B cell (primary cell): ENCODE measurements at regions not wholly inside any gene's neighbourhood (a gene's known extent, or its start where the extent isn't known, plus 50 kb on each side); places are given as distances from the start of the nearest gene placed in this dataset.

Experiments
- ATAC-seq: fragments of 200-7000 bp; cut with Tn5 transposase; one replicate; pipeline ENCODE4 v1.10.0; 2021; ENCODE audit warnings: low read depth, mild to moderate bottlenecking, moderate number of reproducible peaks, moderate library complexity
- CTCF ChIA-PET: fragments of 350-600 bp; sonication (Branson Sonifier 250); formaldehyde crosslinking; loops from one replicate; lab custom pipeline; 2021; ENCODE audit warnings: antibody characterized with exemption, inconsistent platforms; lab: Charles Lee
- POLR2A ChIA-PET: fragments of 350-600 bp; sonication (Branson Sonifier 250); formaldehyde crosslinking; loops from one replicate; lab custom pipeline; 2021; ENCODE audit warnings: antibody characterized with exemption; lab: Charles Lee
- DNase-seq: peaks from one replicate; pipeline ENCODE4 v3.0.0; 2013
- H2AFZ ChIP-seq: 2 replicates; pipeline ENCODE4 v1.6.1; 2012; ENCODE audit warnings: mild to moderate bottlenecking, low read depth, low read length; ENCODE audit not compliant: insufficient read depth, poor library complexity, severe bottlenecking
- H3K27ac ChIP-seq, 2 donors: 1 replicate in 1 of 2; 2 replicates in 1 of 2; pipeline ENCODE4 v1.5.1; 2012 to 2013; ENCODE audit warnings: low read length in 2 of 2, mild to moderate bottlenecking in 2 of 2, moderate library complexity in 1 of 2
- H3K27me3 ChIP-seq, 4 experiments: fragments of 200-600 bp in 1 of 4; sonication (generic) in 1 of 4; replicated peaks in 1 of 4; 1 replicate in 2 of 4; 2 replicates in 2 of 4; pipeline versions ENCODE4 v1.6.1 to v1.7.0; 2013 to 2016; ENCODE audit warnings: low read length in 3 of 4, mild to moderate bottlenecking in 2 of 4, mixed read lengths in 1 of 4, moderate library complexity in 1 of 4; ENCODE audit not compliant: insufficient read depth in 4 of 4, control insufficient read depth in 3 of 4; ENCODE audit errors: control extremely low read depth in 1 of 4
- H3K36me3 ChIP-seq, 2 experiments: replicated peaks in 1 of 2; 1 replicate in 1 of 2; 2 replicates in 1 of 2; pipeline versions ENCODE4 v1.6.1 to v1.7.1; 2013; ENCODE audit warnings: low read length in 1 of 2; ENCODE audit not compliant: insufficient read depth in 2 of 2, control insufficient read depth in 1 of 2; ENCODE audit errors: control extremely low read depth in 1 of 2, extremely low read depth in 1 of 2
- H3K4me1 ChIP-seq, 2 donors: fragments of 200-600 bp in 1 of 2; sonication (generic) in 1 of 2; 1 replicate in 1 of 2; 2 replicates in 1 of 2; pipeline versions ENCODE4 v1.5.1 to v1.6.1; 2013 to 2017; ENCODE audit warnings: low read length in 2 of 2; ENCODE audit not compliant: control insufficient read depth in 2 of 2, insufficient read depth in 2 of 2
- H3K4me2 ChIP-seq: replicated peaks from 2 replicates; pipeline ENCODE3; 2012; ENCODE audit warnings: mild to moderate bottlenecking, low read depth, low read length; ENCODE audit not compliant: poor library complexity, severe bottlenecking
- H3K4me3 ChIP-seq, 5 experiments: fragments of 200-600 bp in 1 of 5; sonication (generic) in 1 of 5; 1 replicate in 3 of 5; 2 replicates in 2 of 5; pipeline versions ENCODE4 v1.5.1 to v1.7.0; 2011 to 2016; ENCODE audit warnings: low read length in 4 of 5, mild to moderate bottlenecking in 4 of 5, low read depth in 2 of 5, control low read depth in 1 of 5, moderate library complexity in 1 of 5; ENCODE audit not compliant: insufficient read depth in 1 of 5; ENCODE audit errors: control extremely low read depth in 1 of 5, extremely low read depth in 1 of 5
- H3K79me2 ChIP-seq: fragments of 200-600 bp; sonication (generic); one replicate; pipeline ENCODE4 v1.6.0; 2016; ENCODE audit warnings: low read length; ENCODE audit not compliant: control insufficient read depth, insufficient read depth
- H3K9ac ChIP-seq: fragments of 200-600 bp; sonication (generic); 2 replicates; pipeline ENCODE4 v1.6.1; 2017; ENCODE audit warnings: mild to moderate bottlenecking, low read length, moderate library complexity
- H3K9me3 ChIP-seq, 3 donors: one replicate each; pipeline versions ENCODE4 v1.6.1 to v1.7.1; 2013; ENCODE audit warnings: low read length in 2 of 3; ENCODE audit not compliant: control insufficient read depth in 2 of 3, insufficient read depth in 1 of 3; ENCODE audit errors: control extremely low read depth in 1 of 3
- H4K20me1 ChIP-seq: 2 replicates; pipeline ENCODE4 v1.6.0; 2012; ENCODE audit warnings: mild to moderate bottlenecking, low read length; ENCODE audit not compliant: insufficient read depth, control insufficient read depth, poor library complexity, severe bottlenecking
- H3K27ac Mint-ChIP-seq: one replicate; pipeline ENCODE4 v1.8.0; 2021; ENCODE audit warnings: mixed read lengths
- H3K27me3 Mint-ChIP-seq: one replicate; pipeline ENCODE4 v1.8.0; 2021; ENCODE audit warnings: mixed read lengths
- H3K4me1 Mint-ChIP-seq: one replicate; pipeline ENCODE4 v1.8.0; 2021; ENCODE audit warnings: mixed read lengths
- H3K4me3 Mint-ChIP-seq: one replicate; pipeline ENCODE4 v1.8.0; 2021; ENCODE audit warnings: mixed read lengths
- H3K9me3 Mint-ChIP-seq: one replicate; pipeline ENCODE4 v1.8.0; 2022; ENCODE audit warnings: mixed read lengths; ENCODE audit not compliant: insufficient read depth
- EZH2 ChIP-seq: IDR thresholded peaks from 2 replicates; pipeline ENCODE4 v1.6.1; 2012; ENCODE audit warnings: borderline replicate concordance, low read depth, mild to moderate bottlenecking, moderate library complexity, low read length; ENCODE audit not compliant: insufficient read depth, poor library complexity, severe bottlenecking
- WGBS: methylation state at CpG from one replicate; pipeline ENCODE4 v1.1.5; 2013; ENCODE audit warnings: missing lambda C conversion rate; ENCODE audit not compliant: insufficient coverage; 5-methylcytosine and 5-hydroxymethylcytosine counted together
- intact Hi-C: fragments of 100-400 bp; cut with micrococcal nuclease; formaldehyde crosslinking; loops from one replicate; pipeline ENCODE4 v1.10.0; 2022
- TF ChIP-seq, protein P1 (sequence below): fragments of 200-600 bp; IDR thresholded peaks from one replicate; pipeline ENCODE4 v1.8.0; 2022; ENCODE audit warnings: antibody characterized with exemption, mild to moderate bottlenecking

GRCh38 chr18:73045037-73045436, 177.2 kb upstream of the NETO1 start:
- Mint-ChIP-seq H3K27me3 (no peaks in the 10 kb centered on the region), H3K27ac (no peak overlapping the region), H3K4me3 (no peak overlapping the region), H3K4me1 (peaks cover 14% of the 10 kb centered on the region), H3K9me3 (peaks cover 4% of the 10 kb centered on the region)
- TF ChIP-seq EZH2: no peak
- TF ChIP-seq, protein P1, sequence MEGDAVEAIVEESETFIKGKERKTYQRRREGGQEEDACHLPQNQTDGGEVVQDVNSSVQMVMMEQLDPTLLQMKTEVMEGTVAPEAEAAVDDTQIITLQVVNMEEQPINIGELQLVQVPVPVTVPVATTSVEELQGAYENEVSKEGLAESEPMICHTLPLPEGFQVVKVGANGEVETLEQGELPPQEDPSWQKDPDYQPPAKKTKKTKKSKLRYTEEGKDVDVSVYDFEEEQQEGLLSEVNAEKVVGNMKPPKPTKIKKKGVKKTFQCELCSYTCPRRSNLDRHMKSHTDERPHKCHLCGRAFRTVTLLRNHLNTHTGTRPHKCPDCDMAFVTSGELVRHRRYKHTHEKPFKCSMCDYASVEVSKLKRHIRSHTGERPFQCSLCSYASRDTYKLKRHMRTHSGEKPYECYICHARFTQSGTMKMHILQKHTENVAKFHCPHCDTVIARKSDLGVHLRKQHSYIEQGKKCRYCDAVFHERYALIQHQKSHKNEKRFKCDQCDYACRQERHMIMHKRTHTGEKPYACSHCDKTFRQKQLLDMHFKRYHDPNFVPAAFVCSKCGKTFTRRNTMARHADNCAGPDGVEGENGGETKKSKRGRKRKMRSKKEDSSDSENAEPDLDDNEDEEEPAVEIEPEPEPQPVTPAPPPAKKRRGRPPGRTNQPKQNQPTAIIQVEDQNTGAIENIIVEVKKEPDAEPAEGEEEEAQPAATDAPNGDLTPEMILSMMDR: no peak
- CTCF ChIA-PET: no interaction called here
- no peaks in the 10 kb centered on the region for H3K27me3 ChIP-seq
- intact Hi-C loops: no loop called here
- no peaks in the 10 kb centered on the region for H3K36me3 ChIP-seq
- no peak overlapping the region for H3K4me2 ChIP-seq
- no peak overlapping the region for H2AFZ ChIP-seq
- no peak overlapping the region for H3K27ac ChIP-seq
- H3K4me3 ChIP-seq: no peak overlapping the region
- H3K9me3 ChIP-seq: peaks cover 2 to 12% (median 2%) of the 10 kb centered on the region in 3 donors
- H4K20me1 ChIP-seq: no peaks in the 10 kb centered on the region
- H3K4me1 ChIP-seq: peaks cover 0 to 7% of the 10 kb centered on the region in 2 donors
- H3K79me2 ChIP-seq: no peaks in the 10 kb centered on the region
- DNase-seq (no peak), ATAC-seq (no peak)
- POLR2A ChIA-PET: no interaction called here
- WGBS: 96% methylated on average over 4 of the region's 5 CpGs
- H3K9ac ChIP-seq: no peak overlapping the region

- H3K9me3 Mint-ChIP-seq: peaks cover 4% of the 10 kb centered on the region
- CTCF ChIA-PET: no interaction called here
- peaks cover 25% of the 10 kb centered on the region for H3K4me1 Mint-ChIP-seq
- intact Hi-C loops: no loop called here
- Histone ChIP-seq H3K4me3 (no peak overlapping the region), H3K27ac (no peak overlapping the region), H3K9me3 (peaks cover 0 to 8% (median 0%) of the 10 kb centered on the region in 3 donors), H3K4me2 (no peak overlapping the region), H3K9ac (no peak overlapping the region), H4K20me1 (no peaks in the 10 kb centered on the region), H3K36me3 (no peaks in the 10 kb centered on the region), H3K4me1 (peaks cover 7 to 17% of the 10 kb centered on the region in 2 donors), H2AFZ (no peak overlapping the region), H3K79me2 (no peaks in the 10 kb centered on the region), H3K27me3 (no peaks in the 10 kb centered on the region)
- ATAC-seq (no peak), DNase-seq (no peak)
- TF ChIP-seq, protein P1: no peak
- no peak for TF ChIP-seq EZH2
- POLR2A ChIA-PET: interaction anchor here (0.7 kb wide), 1 partner anchor 93 kb away, joined by 3 read pairs; no protein-coding TSS in a partner anchor
- no peak overlapping the region for H3K4me3 Mint-ChIP-seq
- no peak overlapping the region for H3K27ac Mint-ChIP-seq
- no peaks in the 10 kb centered on the region for H3K27me3 Mint-ChIP-seq
Measured at GRCh38 chr18:73043611-73044010, 175.8 kb upstream of the NETO1 start.
